Activated T-cell treated with anti-CD3 and anti-CD28 coated beads for 4 hours (primary cell): ENCODE measurements at regions not wholly inside any gene's neighbourhood (a gene's known extent, or its start where the extent isn't known, plus 50 kb on each side); places are given as distances from the start of the nearest gene placed in this dataset.
"Not testable (repeated sequence)": the region's sequence is repeated elsewhere in the genome, so short reads cannot be mapped to it uniquely, and the experiment has no call there.

ENCODE experiments used
- DNase-seq: peaks from one replicate; pipeline ENCODE4 v3.0.0-alpha.2; 2020

DNA sequence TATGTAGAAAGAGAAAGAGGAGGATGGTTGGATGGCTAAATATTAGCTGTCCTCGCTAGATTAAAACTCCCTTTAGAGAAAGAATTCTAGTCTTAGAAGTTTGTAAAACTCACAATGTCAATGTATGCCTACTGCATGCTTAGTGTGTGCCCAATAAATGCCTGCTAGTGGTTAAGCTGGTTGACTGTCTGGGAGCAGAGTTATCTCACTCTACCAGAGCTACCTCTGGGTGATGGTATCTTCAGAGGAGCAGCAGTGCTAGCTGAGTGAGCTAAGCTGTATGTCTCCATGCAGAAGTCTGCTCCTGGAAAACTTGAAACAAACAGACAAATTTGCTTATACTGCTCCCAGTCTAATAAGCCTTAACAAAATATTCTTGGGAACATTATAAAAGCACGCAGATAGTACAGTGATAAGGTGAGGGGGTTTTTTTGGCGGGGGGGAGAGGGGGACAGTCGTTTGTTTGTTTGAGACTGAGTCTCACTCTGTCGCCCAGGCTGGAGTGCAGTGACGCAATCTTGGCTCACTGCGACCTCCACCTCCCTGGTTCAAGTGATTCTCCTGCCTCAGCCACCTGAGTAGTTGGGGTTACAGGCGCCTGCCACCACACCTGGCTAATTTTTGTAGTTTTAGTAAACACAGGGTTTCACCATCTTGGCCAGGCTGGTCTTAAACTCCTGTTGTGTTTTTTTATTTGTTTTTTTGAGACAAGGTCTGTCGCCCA is 202.8 kb upstream of the TSC22D1 start:
- DNase-seq = no peak

DNA sequence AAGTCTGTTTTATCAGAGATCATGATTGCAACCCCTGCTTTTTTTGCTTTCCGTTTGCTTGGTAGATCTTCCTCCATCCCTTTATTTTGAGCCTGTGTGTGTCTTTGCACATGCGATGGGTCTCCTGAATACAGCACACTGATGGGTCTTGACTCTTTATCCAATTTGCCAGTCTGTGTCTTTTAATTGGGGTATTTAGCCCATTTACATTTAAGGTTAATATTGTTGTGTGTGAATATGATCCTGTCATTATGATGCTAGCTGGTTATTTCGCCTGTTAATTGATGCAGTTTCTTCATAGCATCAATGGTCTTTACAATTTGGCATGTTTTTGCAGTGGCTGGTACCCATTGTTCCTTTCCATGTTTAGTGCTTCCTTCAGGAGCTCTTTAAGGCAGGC is 199.2 kb upstream of the TSC22D1 start:
- not testable (repeated sequence) for DNase-seq

DNA sequence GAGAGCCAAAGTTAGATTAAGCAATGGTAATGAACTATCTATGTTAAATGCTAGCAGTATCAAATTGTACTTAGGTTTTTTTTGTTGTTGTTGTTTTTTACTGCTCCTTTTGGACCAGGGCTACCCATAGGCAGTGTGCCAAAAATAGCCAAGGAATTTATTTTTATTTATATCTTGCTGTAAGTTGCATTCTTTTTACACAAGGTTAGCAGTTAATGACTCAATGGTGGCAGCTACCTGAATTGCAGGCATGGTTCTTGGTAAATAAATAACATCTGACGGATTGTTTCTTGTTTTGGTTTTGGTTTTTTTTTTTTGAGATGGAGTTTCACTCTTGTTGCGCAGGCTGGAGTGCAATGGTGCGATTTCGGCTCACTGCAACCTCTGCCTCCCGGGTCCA is 194.8 kb upstream of the TSC22D1 start:
- DNase-seq = no peak

DNA sequence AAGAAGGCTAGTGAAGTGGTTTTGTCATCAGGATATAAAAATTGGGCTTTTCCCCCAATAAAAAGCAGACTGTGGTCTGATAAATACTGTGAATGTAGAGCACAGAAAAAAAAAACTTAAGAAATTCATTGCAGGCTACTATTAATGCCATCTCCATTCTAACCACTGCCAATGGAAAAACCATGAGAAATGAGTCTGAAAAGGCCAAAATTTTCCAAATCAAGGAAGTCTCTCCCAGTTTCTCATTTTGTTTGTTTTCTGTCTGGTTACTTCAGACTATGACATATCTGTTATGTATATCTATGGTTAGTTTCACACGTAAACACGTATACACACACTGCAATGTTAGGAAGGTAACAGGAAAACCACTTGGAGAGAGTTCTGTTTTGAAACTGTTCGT is 193.6 kb upstream of the TSC22D1 start:
- no peak for DNase-seq

DNA sequence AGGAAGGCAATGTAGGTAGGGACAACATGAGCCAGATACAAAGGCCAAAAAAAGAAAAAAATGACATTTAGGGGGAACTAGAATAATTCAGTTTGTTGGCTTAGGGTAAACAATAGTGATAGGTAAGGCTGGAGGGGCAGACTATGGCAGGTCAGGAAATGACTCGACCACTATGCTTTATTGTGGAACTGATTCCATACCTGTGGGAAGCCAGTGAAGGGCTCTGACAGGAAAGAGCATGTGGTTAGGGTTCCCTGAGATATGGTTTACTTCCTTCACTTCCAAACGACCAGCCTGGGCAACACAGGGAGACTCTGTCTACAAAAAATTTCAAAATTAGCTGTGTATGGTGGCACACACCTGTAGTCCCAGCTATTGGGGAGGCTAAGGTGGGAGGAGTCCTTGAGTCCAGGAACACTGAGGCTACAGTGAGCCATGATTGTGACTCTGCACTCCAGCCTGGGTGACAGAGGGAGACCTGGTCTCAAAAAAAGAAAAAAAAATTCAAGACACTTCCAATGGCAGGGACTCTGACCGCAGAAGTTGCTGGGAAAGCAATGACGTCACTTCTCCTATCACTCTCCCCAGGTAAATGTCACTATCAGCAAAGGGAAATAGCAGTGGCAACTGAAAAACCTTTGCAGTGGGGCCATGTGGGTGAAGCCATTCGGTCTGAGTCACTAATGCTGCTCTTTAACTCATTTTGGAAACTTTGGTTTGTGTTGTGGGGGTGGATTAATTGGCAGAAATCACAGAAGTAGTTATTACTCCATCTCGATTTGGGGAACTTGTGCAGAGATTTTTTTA is 192.8 kb upstream of the TSC22D1 start:
- peak; percentile 19 for DNase-seq

DNA sequence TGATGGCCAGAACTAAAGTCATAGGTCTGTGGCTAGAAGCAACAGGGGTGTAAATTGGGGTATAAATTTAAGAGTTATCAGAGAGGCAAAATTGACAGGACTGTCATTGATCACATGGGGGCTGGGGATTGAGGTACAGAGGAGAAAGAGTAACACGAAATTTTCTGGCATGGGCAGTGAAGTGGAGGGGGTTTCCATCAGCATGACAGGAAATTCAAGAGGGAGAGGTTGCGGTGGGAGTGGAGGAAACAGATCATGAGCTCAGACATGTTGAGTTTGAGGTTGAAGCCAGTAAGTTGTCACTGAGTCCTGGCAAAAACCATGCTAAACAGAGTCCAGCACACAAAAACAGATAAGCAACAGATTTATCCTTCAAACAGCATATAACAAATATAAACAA is 192.1 kb upstream of the TSC22D1 start:
- no peak for DNase-seq

DNA sequence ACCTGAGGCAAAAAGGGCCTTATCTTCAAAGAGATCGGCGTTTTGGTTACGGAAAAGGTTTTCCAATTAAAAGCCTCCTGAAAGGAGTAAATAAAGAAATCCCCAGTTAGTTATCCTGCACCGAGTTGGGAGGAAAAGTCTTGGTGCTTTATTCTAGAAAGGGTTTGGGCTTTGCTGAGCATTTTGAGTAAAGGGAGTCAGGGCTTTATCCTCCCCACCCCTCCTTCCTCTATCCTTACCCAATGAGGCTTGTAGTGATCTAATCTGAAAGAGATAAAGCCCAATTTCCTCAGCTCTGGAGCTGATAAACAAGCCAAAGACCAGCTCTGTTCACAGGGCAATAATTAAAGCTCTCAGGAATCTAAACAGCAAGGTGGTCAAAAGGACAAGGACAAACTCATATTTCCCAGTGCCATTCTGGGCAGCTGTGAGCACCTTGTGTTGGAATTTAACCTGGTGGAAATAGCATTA is 188.9 kb upstream of the TSC22D1 start:
- DNase-seq = no peak

DNA sequence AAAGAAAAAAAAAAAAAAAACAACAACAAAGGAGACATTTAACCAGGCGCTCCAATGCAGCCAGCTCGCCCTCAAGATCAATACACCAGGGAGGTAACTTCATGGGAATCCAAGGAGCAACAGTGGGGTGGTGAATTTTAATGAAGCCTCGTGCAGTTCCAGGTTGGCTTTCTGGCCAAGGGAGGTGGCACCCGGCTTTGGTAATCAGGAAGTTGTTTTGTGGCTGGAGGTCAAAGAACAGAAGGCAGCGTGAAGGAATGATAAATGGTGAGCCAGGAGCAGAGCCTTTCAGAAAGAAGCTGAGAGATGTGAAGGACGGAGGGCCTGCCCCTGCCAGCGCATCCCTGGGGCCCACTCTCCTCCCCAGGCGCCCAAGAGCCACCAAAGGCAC is 188.2 kb upstream of the TSC22D1 start:
- no peak for DNase-seq

DNA sequence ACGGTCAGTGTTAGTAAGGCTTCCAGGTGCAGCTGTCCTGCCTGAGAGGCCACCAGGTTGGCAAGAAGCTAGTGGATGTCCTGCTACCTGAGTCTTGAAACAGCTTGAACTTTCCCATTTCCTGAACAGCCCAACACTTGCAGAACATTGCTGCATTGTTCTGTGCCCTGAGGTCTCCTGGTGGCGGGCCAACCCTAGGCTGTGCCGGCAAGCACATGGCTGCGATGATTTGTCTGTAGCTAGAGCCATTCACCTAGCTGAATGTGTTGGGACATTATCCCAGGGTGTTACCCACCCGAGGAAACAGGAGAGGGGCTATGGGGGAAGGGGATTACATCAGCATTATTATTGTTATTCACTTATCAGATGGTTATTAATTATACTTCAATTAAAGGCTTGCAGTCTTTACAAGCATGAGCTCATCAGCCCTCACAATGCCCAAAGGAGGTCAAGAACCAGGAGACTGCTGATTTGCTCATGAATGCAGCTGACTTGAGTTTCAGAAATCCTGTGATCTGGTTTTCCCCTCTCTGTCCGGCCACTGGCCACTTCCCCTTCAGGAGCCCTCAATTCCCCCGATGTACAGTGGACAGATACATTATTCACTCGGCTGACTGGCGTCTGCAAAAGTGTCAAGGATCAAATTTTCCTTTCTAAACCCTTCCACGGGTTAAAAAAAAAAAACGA is 187.6 kb upstream of the TSC22D1 start:
- no peak for DNase-seq

DNA sequence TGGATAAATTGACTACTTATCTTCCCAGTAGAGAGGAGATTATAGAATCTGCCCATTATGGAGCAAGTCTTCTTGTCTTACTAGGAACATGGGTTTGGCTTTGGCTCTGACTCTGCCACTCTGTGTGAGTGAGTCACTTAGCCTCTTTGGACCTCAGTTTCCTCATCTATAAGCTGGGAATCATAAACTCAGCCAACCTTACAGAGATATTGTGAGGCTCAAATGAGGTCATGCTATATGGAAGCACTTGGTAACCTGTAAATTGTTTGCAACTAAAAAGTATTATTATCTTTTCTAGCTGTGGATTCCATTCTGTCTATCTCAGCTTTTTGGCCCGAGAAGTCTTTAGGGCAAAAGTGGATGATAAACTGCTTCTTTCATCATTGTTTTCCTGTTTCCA is 186.8 kb upstream of the TSC22D1 start:
- DNase-seq = no peak

DNA sequence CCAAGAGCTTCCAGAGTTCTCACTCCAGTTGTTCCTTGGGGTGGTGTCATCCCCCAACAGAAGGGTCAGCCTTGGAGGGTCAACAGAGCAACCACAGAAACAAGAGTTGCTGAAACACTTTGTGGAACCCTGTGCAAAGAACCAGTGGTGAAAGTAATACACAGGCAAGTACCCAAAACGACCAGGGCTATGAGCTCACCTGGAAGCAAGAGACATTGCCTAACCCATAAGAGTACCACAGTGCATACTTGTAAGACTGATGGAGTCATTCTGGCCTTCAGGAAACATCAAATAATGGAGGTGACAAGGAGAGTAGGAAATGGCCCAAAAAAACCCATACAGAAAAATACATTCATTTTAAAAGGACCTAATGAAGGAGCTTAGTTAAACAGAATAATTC is 184.3 kb upstream of the TSC22D1 start:
- DNase-seq = no peak

DNA sequence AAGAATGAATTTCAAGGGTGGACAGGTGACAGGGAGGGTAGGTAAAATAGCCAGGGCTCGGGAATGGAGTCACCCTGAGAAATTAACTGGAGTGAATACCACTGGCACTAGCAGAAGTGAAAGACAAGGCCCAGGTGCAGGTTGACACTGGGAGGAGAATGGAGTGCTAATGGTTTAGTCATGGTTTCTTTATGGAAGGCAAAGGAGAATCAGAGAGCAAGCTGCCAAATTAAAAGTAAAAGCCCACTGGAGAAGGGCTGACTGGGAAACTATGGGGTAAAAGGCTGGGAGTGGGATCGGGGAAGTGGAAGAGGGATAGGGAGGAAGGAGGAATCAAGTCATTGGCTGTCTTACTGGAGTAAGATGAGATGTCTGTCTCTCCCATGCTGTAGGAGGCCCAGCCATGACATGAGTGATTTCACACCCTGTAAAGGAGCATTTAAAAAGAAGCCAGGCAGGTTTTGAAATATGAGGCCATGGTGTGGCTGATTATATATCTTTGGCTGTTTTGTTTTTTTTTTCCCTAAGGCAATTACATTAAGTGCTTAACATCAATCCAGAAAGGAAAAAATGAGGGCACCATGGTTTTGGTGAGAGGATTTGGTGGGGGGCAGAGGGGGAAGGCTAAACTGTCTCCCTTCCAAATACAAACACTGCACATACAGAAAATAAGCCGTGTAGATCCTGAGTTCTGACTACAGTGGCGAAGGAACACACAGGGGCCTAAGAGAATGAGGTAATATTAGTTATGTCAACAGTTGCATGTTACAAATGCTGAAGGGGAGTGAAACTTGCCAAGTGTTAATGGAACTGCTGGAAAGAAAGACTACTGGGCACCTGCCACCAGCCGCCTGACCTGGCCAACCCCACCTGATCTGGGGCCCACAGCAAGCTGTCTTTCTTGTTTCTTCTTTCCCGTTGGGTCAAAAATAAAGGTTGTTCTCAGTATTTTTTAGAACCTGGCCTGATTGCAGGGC is 183.5 kb upstream of the TSC22D1 start:
- DNase-seq = no peak

DNA sequence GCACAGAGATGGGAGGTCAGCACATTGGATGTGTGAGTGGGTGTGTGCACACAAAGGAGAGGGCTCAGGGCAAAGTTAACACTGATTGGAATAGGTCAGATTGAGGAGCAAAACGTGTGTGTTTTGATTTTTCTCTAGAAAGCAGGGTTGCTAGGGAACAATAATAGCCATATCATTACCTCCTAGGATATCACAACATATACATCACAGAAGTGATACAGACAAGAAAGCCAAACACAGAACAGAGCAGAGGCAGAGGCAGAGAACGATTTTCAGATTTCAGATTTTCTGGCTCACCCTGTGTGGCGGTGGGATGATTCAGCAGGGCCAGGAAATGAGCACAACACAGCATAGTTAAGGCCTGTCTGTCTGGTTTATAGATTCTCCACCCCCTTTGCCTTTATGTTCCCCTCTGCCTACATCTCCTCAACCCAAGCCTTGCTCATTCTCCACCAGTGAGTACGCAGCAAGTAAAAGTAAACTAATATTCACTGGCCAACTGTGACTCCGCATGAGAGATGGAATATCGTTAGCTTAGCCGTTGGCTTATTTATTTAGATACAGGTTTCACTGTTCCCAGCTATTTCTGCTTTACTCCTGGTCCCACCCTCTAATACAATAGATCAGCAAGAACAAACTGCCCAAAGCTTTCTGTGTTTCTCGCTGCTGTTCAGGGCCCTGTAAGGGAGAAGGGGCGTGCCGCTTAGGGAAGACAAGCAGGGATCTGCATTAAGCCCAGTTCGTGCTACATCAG is 182.7 kb upstream of the TSC22D1 start:
- DNase-seq = no peak

DNA sequence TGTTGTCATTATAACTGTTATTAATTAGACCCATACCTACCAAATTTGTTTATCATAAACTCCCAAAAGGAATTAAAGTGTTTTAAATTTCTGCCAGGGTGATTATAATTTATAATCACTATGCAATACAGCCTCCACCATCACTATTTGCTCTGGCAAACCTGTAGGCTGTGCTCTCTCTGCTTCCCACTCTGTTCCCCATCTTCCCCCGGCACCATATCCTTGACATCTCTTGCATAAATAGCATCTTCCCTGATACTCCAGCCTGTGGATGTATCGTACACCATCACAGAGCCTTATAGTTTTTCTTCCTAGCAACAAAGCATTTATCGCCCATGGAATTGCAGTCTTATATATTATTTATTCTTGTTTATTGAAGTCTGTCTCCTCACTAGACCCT is 181.5 kb upstream of the TSC22D1 start:
- DNase-seq = no peak

DNA sequence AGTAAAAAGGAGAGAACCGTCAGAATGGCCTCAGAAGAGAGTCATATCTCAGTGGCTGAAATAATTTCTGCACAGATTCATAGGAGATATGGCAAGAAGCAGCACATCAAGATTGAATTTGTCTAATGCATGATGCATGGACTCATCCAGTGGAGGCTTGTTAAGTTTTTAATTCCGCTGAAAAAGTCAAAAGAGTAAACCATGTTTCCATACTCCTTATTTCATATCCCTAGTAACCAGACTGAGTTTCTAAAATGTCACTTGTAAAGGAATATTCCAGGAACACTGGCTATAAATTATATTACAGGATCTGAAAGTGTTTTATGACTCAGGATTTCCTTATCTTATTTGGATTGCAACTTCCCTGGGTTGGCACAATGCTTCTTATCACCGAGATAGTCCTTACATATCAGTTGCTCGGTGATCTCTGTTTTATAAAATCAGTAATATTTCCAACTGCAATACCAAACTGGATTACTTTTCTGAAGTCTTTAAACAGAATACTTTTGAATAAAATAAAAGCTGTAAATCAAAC is 180.2 kb upstream of the TSC22D1 start:
- no peak for DNase-seq

DNA sequence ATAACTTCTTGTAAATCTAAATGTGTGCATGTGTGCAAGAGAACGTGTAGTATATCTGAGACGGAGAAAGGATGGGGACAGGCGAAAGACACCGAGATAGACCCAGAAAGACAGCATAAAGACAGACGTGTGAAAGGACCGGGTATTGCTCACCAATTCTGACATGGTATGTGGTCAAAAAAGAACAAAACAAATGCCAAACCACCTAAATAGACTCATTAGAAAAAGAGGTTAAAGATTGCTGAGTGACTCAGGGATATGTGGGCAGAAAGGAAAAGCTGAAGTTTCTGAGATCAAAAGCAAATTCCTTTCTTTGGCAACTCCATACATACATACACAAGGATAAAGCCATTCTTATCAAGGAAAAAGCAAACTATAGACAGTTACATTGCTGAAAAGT is 179.7 kb upstream of the TSC22D1 start:
- no peak for DNase-seq

DNA sequence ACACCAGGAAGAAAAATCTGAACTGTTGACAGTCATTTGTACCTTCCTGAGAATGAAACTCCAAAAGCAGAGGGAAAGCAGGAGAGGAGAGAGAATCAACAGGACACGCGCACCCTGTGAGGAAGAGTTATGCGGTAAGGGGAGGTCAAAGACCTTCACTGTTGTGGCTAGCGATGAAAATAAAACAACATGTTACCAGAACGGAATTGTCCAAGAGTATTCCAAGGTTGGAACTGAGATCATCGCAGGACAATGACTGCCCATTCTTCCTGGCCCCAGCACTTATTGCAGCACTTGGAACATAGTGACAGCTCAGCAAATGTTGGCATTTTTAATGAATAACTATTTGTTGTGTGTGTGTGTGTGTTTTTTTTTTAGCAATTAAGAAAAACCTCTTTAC is 176.0 kb upstream of the TSC22D1 start:
- DNase-seq = no peak

DNA sequence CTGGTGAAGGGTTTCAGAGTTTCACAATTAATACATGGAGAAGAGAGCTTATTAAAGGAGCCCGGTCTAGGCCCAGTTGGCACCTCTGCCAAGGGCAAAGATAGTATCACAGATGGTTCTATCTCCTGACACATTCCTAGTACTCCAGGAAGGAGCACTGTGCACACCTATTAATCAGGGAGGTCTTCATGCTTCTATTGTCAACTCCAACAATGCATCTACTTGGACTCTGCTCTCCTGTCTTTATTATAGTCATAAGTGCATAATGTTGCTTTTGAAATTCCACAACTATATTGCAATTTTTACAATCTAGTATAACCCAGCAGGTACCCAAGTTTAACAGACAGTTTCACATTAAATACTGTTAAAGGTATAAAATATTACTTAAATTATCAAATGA is 174.5 kb upstream of the TSC22D1 start:
- no peak for DNase-seq

DNA sequence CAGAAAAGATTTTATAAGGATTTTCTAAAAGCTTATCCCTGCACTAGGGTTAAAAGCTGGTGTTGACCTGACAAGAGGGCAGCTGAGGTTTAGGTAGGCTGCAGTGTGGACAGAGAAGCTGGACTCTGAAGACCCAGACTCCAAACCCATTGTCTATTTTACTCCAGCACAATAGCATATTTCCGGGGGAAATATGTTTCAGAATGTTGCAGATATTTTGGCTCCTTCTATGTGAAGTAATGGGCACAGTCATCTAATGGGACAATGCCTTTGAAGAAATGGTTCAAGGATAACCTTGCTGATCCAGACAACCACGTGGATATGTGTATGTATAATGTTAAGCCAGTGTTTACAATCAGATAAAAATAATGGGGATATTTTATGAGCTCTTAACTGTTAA is 173.8 kb upstream of the TSC22D1 start:
- DNase-seq = no peak

DNA sequence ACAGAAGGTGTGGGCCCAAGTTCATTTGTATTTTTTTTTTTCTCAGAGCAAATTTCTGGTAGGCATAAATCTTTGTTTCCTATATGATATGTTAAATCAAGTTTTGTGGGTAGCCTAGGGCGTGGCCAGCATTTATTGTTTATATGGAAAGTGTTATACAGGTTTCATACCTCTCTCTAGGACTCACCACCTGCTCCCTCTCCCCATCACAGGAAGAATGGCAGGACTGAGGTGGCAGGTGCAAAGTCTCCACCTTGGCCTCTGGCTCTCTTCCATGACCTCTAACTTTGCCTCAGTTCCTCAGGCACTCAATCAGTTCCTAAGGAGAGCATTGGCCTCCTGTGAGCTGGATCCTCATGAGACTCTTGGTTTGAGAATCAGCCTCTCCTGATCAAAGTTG is 172.3 kb upstream of the TSC22D1 start:
- DNase-seq = no peak

DNA sequence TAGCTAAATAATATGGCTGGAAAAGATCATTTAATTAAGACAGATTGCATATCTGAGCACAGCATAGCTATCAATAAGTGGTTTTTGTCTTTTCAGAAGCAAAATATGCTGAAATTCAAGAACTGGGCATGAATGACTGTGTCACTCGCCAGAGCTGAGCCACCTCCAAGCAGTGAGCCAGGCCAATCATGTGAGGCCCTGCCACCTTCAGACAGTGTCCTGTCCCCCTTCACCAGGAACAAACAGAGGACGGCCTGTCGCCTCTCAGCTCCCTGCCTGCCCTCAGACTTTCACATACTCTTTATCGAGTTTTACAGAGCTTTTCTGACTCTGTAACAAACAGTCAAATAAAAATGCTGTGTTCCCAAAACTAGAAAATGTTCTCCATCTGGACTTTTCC is 171.0 kb upstream of the TSC22D1 start:
- no peak for DNase-seq

DNA sequence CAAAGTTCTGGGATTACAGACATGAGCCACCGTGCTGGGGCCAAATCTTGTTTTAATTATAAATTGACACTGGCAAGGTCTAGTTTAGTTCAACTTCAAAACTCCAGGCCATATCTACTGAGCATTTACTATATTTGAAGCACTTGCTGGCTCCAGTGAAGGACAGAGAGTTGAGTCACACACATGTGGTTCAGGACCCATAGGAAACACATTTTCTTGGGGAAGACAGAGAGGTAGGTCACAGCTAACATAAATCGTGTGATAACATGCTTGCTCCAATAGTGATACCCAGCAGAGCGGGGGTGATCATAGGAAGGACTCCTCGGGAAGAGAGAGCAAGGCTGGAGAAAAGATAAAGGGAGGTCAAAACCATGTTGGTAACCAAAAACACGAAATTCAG is 170.6 kb upstream of the TSC22D1 start:
- DNase-seq = no peak
